H1 (cell line): ENCODE measurements at regions not wholly inside any gene's neighbourhood (a gene's known extent, or its start where the extent isn't known, plus 50 kb on each side); places are given as distances from the start of the nearest gene placed in this dataset.

Experiments
- CTCF ChIA-PET: fragments of 300-600 bp; sonication (Branson Sonifier 250); formaldehyde crosslinking; loops from one replicate; lab custom pipeline; 2021; ENCODE audit not compliant: partially characterized antibody; lab: Charles Lee
- POLR2A ChIA-PET: fragments of 300-600 bp; sonication (Branson Sonifier 250); formaldehyde crosslinking; loops from one replicate; lab custom pipeline; 2021; ENCODE audit warnings: inconsistent platforms; ENCODE audit not compliant: partially characterized antibody; lab: Charles Lee
- DNase-seq, 2 experiments: peaks; one replicate each; pipeline versions ENCODE4 v3.0.0 to v3.0.0-alpha.2; 2010 to 2022; ENCODE audit warnings: low spot score in 2 of 2, low read depth in 1 of 2, mixed read lengths in 1 of 2
- FAIRE-seq: peaks from 2 replicates; lab custom pipeline; 2011; peaks lifted over from hg19 to GRCh38; lab: Jason Lieb, UNC
- H2AFZ ChIP-seq: 2 replicates; pipeline ENCODE4 v1.8.1; 2012; ENCODE audit warnings: low read length, inconsistent platforms
- H2AK5ac ChIP-seq: 2 replicates; pipeline ENCODE4 v1.6.1; 2013; ENCODE audit warnings: low read depth, low read length
- H2BK120ac ChIP-seq: replicated peaks from 2 replicates; pipeline ENCODE3; 2013; ENCODE audit warnings: low read depth, low read length, inconsistent platforms
- H2BK12ac ChIP-seq: 2 replicates; pipeline ENCODE4 v1.6.1; 2013; ENCODE audit warnings: low read depth, low read length
- H2BK15ac ChIP-seq: 2 replicates; pipeline ENCODE4 v1.6.1; 2013; ENCODE audit warnings: low read length
- H2BK20ac ChIP-seq: 2 replicates; pipeline ENCODE4 v1.6.1; 2013; ENCODE audit warnings: low read length
- H2BK5ac ChIP-seq: 2 replicates; pipeline ENCODE4 v1.6.1; 2013; ENCODE audit warnings: low read depth, low read length
- H3K14ac ChIP-seq: 2 replicates; pipeline ENCODE4 v1.6.1; 2013; ENCODE audit warnings: inconsistent platforms; ENCODE audit not compliant: insufficient read length
- H3K18ac ChIP-seq: 2 replicates; pipeline ENCODE4 v1.6.1; 2013; ENCODE audit warnings: low read length; ENCODE audit errors: extremely low read depth
- H3K23ac ChIP-seq: 2 replicates; pipeline ENCODE4 v1.6.1; 2013; ENCODE audit warnings: inconsistent platforms; ENCODE audit not compliant: insufficient read length
- H3K23me2 ChIP-seq: 2 replicates; pipeline ENCODE4 v1.6.1; 2013; ENCODE audit warnings: low read depth, low read length
- H3K27ac ChIP-seq: 2 replicates; pipeline ENCODE4 v1.6.1; 2011; ENCODE audit warnings: low read depth, low read length, inconsistent platforms
- H3K27me3 ChIP-seq, 4 experiments: replicated peaks in 1 of 4; 1 replicate in 1 of 4; 2 replicates in 3 of 4; pipeline versions ENCODE4 v1.6.1 to v1.8.1; 2011 to 2013; ENCODE audit warnings: low read length in 3 of 4, mild to moderate bottlenecking in 3 of 4, inconsistent platforms in 2 of 4, mixed read lengths in 2 of 4, moderate library complexity in 1 of 4; ENCODE audit not compliant: control insufficient read depth in 3 of 4, insufficient read depth in 3 of 4; ENCODE audit errors: extremely low read depth in 1 of 4
- H3K36me3 ChIP-seq, 4 experiments: 2 replicates each; pipeline versions ENCODE4 v1.6.1 to v1.8.1; 2011 to 2013; ENCODE audit warnings: mild to moderate bottlenecking in 4 of 4, low read length in 3 of 4, moderate library complexity in 2 of 4, control low read depth in 1 of 4, inconsistent platforms in 1 of 4; ENCODE audit not compliant: insufficient read depth in 4 of 4, control insufficient read depth in 2 of 4
- H3K4ac ChIP-seq: replicated peaks from 2 replicates; pipeline ENCODE3; 2013; ENCODE audit warnings: low read length, low read depth, mixed read lengths, inconsistent platforms; ENCODE audit not compliant: insufficient read length
- H3K4me1 ChIP-seq, 4 experiments: replicated peaks in 1 of 4; 1 replicate in 1 of 4; 2 replicates in 3 of 4; pipeline versions ENCODE4 v1.6.1 to v1.8.1; 2011 to 2013; ENCODE audit warnings: low read length in 3 of 4, inconsistent platforms in 2 of 4, mixed read lengths in 1 of 4; ENCODE audit not compliant: insufficient read depth in 4 of 4, control insufficient read depth in 3 of 4
- H3K4me2 ChIP-seq, 2 experiments: 2 replicates each; pipeline versions ENCODE4 v1.6.1 to v1.8.1; 2011 to 2013; ENCODE audit warnings: low read depth in 2 of 2, low read length in 2 of 2, control low read depth in 1 of 2, inconsistent platforms in 1 of 2, mild to moderate bottlenecking in 1 of 2; ENCODE audit not compliant: insufficient read depth in 1 of 2
- H3K4me3 ChIP-seq, 4 experiments: fragments of 200-600, 300-600 bp in 1 of 4; sonication (generic), shearing (Covaris generic), sonication (Bioruptor Twin) in 1 of 4; 2 replicates each; pipeline versions ENCODE4 v1.5.1 to v1.8.1; 2011 to 2016; ENCODE audit warnings: low read length in 4 of 4, low read depth in 3 of 4, control low read depth in 2 of 4, inconsistent platforms in 2 of 4, mild to moderate bottlenecking in 2 of 4, mixed read lengths in 1 of 4, moderate library complexity in 1 of 4; ENCODE audit not compliant: insufficient read depth in 2 of 4; ENCODE audit errors: extremely low read depth in 1 of 4
- H3K56ac ChIP-seq: replicated peaks from 2 replicates; pipeline ENCODE3; 2013; ENCODE audit warnings: low read depth, mild to moderate bottlenecking, mixed read lengths, low read length, inconsistent platforms; ENCODE audit not compliant: insufficient read length
- H3K79me1 ChIP-seq: 2 replicates; pipeline ENCODE4 v1.6.1; 2013; ENCODE audit warnings: low read depth, low read length, control low read depth
- H3K79me2 ChIP-seq, 2 experiments: 2 replicates each; pipeline versions ENCODE4 v1.6.1 to v1.8.1; 2012 to 2013; ENCODE audit warnings: low read length in 2 of 2, mild to moderate bottlenecking in 2 of 2, inconsistent platforms in 1 of 2; ENCODE audit not compliant: insufficient read depth in 2 of 2, control insufficient read depth in 1 of 2
- H3K9ac ChIP-seq, 4 experiments: replicated peaks in 1 of 4; 1 replicate in 1 of 4; 2 replicates in 3 of 4; pipeline versions ENCODE4 v1.6.1 to v1.8.1; 2011 to 2013; ENCODE audit warnings: low read depth in 3 of 4, low read length in 3 of 4, control low read depth in 2 of 4, mild to moderate bottlenecking in 2 of 4, moderate library complexity in 2 of 4, inconsistent platforms in 1 of 4; ENCODE audit errors: extremely low read depth in 1 of 4
- H3K9me3 ChIP-seq, 2 experiments: 2 replicates each; pipeline versions ENCODE4 v1.6.1 to v1.8.1; 2012 to 2013; ENCODE audit warnings: mild to moderate bottlenecking in 2 of 2, moderate library complexity in 2 of 2, control low read depth in 1 of 2, inconsistent platforms in 1 of 2, low read depth in 1 of 2, low read length in 1 of 2, mixed read lengths in 1 of 2; ENCODE audit not compliant: insufficient read depth in 2 of 2
- H4K20me1 ChIP-seq, 2 experiments: replicated peaks in 1 of 2; 2 replicates each; pipeline versions ENCODE3 to v1.8.1; 2011 to 2013; ENCODE audit warnings: inconsistent platforms in 2 of 2, low read length in 2 of 2, mild to moderate bottlenecking in 1 of 2; ENCODE audit not compliant: insufficient read depth in 2 of 2, control insufficient read depth in 1 of 2
- H4K5ac ChIP-seq: 2 replicates; pipeline ENCODE4 v1.6.1; 2013; ENCODE audit warnings: low read length, low read depth, mixed read lengths, inconsistent platforms; ENCODE audit not compliant: insufficient read length
- H4K8ac ChIP-seq: 2 replicates; pipeline ENCODE4 v1.8.0; 2013; ENCODE audit warnings: mild to moderate bottlenecking, moderate library complexity, low read length, inconsistent platforms; ENCODE audit not compliant: insufficient read depth; ENCODE audit errors: extremely low read depth
- H4K91ac ChIP-seq: replicated peaks from 2 replicates; pipeline ENCODE3; 2013; ENCODE audit warnings: low read length, mixed read lengths, inconsistent platforms; ENCODE audit not compliant: insufficient read length
- BCL11A ChIP-seq, 2 experiments: IDR thresholded peaks; one replicate each; pipeline ENCODE4 v1.6.1; 2011; ENCODE audit warnings: low read depth in 2 of 2, low read length in 2 of 2, mild to moderate bottlenecking in 2 of 2
- EZH2 ChIP-seq: fragments of 200-600 bp; sonication (generic); IDR thresholded peaks from 2 replicates; pipeline ENCODE4 v1.7.1; 2012; ENCODE audit warnings: low read depth, mild to moderate bottlenecking, moderate library complexity, low read length, inconsistent platforms; ENCODE audit not compliant: severe bottlenecking
- JUN ChIP-seq: IDR thresholded peaks from 2 replicates; pipeline ENCODE4 v1.6.1; 2011; ENCODE audit warnings: low read depth, mild to moderate bottlenecking, improper control_type of control experiment, low read length
- MAFK ChIP-seq: IDR thresholded peaks from 2 replicates; pipeline ENCODE4 v1.6.1; 2012; ENCODE audit warnings: low read depth, mild to moderate bottlenecking, improper control_type of control experiment, low read length
- SP4 ChIP-seq: IDR thresholded peaks from 2 replicates; pipeline ENCODE4 v1.6.1; 2012; ENCODE audit warnings: low read length, inconsistent platforms
- SRF ChIP-seq: IDR thresholded peaks from 2 replicates; pipeline ENCODE4 v1.6.1; 2011; ENCODE audit warnings: mild to moderate bottlenecking, low read depth, low read length, moderate library complexity
- TBP ChIP-seq: IDR thresholded peaks from 2 replicates; pipeline ENCODE4 v1.6.1; 2011; ENCODE audit warnings: low read depth, low read length, improper control_type of control experiment
- WGBS, 2 experiments: shearing (Covaris generic) in 1 of 2; methylation state at CpG; one replicate each; pipeline versions ENCODE4 v1.1.6 to v1.1.7; 2013 to 2015; ENCODE audit warnings: low lambda C conversion rate in 2 of 2, mixed read lengths in 2 of 2, inconsistent platforms in 1 of 2, low coverage in 1 of 2, missing lambda C conversion rate in 1 of 2; ENCODE audit not compliant: insufficient replicate concordance in 2 of 2, insufficient coverage in 1 of 2, insufficient read length in 1 of 2; ENCODE audit errors: extremely low coverage in 1 of 2, missing lambda C conversion rate in 1 of 2; 5-methylcytosine and 5-hydroxymethylcytosine counted together

DNA sequence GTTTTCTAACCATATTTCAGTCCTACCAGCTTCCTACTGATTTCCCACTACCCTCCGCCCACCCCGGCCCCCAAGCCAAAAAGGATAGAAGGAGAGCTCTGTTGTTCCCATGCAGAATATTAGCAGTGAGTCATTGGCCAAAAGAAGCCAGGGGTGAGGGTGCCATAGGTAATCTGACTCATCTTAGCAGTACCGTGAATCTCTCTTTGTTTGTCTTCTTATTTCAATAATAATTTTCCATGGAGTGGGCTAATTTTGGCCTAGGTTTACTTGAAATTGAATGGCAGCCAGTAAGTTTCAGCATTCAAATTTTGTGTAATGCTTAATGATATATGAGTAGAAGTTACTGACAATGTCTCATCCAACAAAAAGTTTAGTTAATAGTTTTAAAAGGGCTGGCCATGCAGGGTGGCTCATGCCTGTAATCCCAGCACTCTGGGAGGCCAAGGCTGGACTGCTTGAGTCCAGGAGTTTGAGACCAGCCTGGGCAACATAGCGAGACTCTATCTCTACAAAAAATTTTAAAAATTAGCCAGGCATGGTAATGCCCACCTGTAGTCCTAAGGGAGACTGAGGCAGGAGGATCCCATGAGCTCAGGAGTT lies 74.2 kb downstream of the C9orf152 start:
- H3K9me3 ChIP-seq, result no peaks in the 10 kb centered on the region
- H2BK5ac ChIP-seq, result no peak overlapping the region
- H3K79me1 ChIP-seq, result no peaks in the 10 kb centered on the region; the same call in none of the 2 replicates
- H3K9ac ChIP-seq, result no peak overlapping the region
- no peak overlapping the region for H3K14ac ChIP-seq
- peaks cover 0 to 42% of the 10 kb centered on the region in 2 experiments; a peak in 2 of 4 replicates for H3K79me2 ChIP-seq
- no peak overlapping the region for H2BK15ac ChIP-seq
- peaks cover 0 to under 1% of the 10 kb centered on the region in 2 experiments for H4K20me1 ChIP-seq
- no peak overlapping the region for H3K4ac ChIP-seq
- no peak overlapping the region for H4K5ac ChIP-seq
- H2AFZ ChIP-seq, result no peak overlapping the region
- no peaks in the 10 kb centered on the region for H3K27me3 ChIP-seq
- no peak overlapping the region for H2BK120ac ChIP-seq
- H2AK5ac ChIP-seq, result no peak overlapping the region
- H3K18ac ChIP-seq, result no peak overlapping the region
- POLR2A ChIA-PET, result interaction anchor here (0.6 to 1.5 kb wide), 2 partner anchors 9 to 495 kb away, joined by 3 read pairs; no protein-coding TSS in a partner anchor
- DNase-seq, result no peak
- H3K23ac ChIP-seq, result no peak overlapping the region
- no peaks in the 10 kb centered on the region for H3K23me2 ChIP-seq
- no peak overlapping the region for H4K91ac ChIP-seq
- WGBS, 2 experiments, result 85% methylated on average over 4 of the region's 4 CpGs; no CpG with 5 or more reads in 1 of the 2 experiments
- H3K36me3 ChIP-seq, result peaks cover 0 to 19% (median 12%) of the 10 kb centered on the region in 4 experiments; a peak in 6 of 8 replicates
- H3K4me2 ChIP-seq, result no peak overlapping the region
- H3K56ac ChIP-seq, result no peak overlapping the region
- no peak overlapping the region for H4K8ac ChIP-seq
- no peak overlapping the region for H3K4me3 ChIP-seq
- H2BK20ac ChIP-seq, result no peak overlapping the region
- no peak for FAIRE-seq
- no peak overlapping the region for H2BK12ac ChIP-seq
- H3K4me1 ChIP-seq, result peaks cover 3 to 24% (median 17%) of the 10 kb centered on the region in 4 experiments
- CTCF ChIA-PET, result interaction anchor here (0.7 to 1.4 kb wide), 3 partner anchors 29 to 84 kb away, joined by 3 to 4 read pairs (median 3); no protein-coding TSS in a partner anchor
- no peak for TF ChIP-seq TBP
- TF ChIP-seq JUN, result no peak
- TF ChIP-seq MAFK, result no peak
- TF ChIP-seq SRF, result no peak
- TF ChIP-seq SP4, result no peak
- TF ChIP-seq BCL11A (IDR thresholded peaks at IDR 0.05; ENCODE audit: low read depth in 2 of 2, low read length in 2 of 2), result no peak
- TF ChIP-seq EZH2, result no peak
- no peak overlapping the region for H3K27ac ChIP-seq
